ENCODE measurements at regions not wholly inside any gene's neighbourhood (a gene's known extent, or its start where the extent isn't known, plus 50 kb on each side); places are given as distances from the start of the nearest gene placed in this dataset.

DNA sequence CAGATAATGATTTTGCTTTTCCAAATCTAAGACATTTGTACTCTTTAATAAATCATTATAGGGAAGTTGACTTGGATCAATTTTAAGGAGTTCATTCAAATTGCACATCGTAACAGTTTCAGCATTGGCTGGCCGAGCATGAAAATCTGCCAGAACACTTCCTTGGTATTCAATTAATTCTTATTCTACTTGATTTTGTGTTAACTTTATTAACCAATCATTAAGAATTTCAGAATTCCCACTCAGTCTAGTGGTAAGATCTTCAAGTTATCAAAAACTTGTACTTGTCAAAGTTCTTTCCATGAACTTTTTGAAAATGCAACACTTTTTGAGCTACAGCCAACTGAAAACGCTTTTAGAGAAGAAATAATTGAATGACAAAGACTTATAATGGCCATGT is 565.8 kb downstream of the TLE1 start:
- TF ChIP-seq, protein P1, sequence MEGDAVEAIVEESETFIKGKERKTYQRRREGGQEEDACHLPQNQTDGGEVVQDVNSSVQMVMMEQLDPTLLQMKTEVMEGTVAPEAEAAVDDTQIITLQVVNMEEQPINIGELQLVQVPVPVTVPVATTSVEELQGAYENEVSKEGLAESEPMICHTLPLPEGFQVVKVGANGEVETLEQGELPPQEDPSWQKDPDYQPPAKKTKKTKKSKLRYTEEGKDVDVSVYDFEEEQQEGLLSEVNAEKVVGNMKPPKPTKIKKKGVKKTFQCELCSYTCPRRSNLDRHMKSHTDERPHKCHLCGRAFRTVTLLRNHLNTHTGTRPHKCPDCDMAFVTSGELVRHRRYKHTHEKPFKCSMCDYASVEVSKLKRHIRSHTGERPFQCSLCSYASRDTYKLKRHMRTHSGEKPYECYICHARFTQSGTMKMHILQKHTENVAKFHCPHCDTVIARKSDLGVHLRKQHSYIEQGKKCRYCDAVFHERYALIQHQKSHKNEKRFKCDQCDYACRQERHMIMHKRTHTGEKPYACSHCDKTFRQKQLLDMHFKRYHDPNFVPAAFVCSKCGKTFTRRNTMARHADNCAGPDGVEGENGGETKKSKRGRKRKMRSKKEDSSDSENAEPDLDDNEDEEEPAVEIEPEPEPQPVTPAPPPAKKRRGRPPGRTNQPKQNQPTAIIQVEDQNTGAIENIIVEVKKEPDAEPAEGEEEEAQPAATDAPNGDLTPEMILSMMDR (IDR thresholded peaks at IDR 0.05), result no peak
- TF ChIP-seq POLR2A (IDR thresholded peaks at IDR 0.05), result no peak
- H3K27ac ChIP-seq, result no peak overlapping the region
- H3K4me3 ChIP-seq, result no peak overlapping the region
- intact Hi-C loops (cut with DNase I; ENCODE audit: low total_unique reads) (no loop called here), in situ Hi-C loops (cut with MboI; ENCODE audit: low pct_ligation_motif_present in 1 of 4, low pct_unique_long_range_greater_than_20kb in 1 of 4, low sequenced_read_pairs in 3 of 4) (no loop called here)
- H3K4me1 ChIP-seq, result no peaks in the 10 kb centered on the region
- H3K27me3 ChIP-seq, result no peaks in the 10 kb centered on the region
- no peaks in the 10 kb centered on the region for H3K36me3 ChIP-seq
- 79 to 85% methylated on average over 3 of the region's 3 CpGs for WGBS, 2 donors (ENCODE audit: low coverage in 1 of 2)
- DNase-seq, result no peak
- H3K9me3 ChIP-seq, result no peaks in the 10 kb centered on the region

DNA sequence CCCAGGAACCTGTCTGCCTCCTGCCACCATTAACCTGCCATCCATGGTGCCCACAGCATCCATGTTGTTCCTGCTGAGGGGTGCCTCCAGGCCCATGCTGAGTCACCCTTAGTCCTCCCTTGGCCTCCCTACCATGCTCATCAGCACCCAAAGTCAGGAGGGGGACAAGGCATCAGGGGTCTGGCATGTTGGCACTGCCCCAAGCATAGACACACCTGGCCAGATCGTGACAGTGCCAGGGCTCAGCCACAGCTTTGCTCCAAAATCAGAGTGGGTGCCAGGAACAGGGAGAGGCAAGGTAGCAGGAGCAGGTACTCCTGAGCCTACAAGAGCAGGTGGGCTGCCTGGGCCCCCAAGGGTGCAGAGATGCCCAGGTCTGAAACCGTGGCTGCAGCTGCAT is 566.6 kb downstream of the TLE1 start:
- DNase-seq, result no peak
- Histone ChIP-seq H3K9me3 (no peaks in the 10 kb centered on the region), H3K36me3 (no peaks in the 10 kb centered on the region), H3K27me3 (no peaks in the 10 kb centered on the region), H3K4me3 (no peak overlapping the region), H3K4me1 (no peaks in the 10 kb centered on the region), H3K27ac (no peak overlapping the region)
- WGBS, 2 donors (ENCODE audit: low coverage in 1 of 2), result 65% methylated on average over 2 of the region's 2 CpGs; no CpG with 5 or more reads in 1 of the 2 donors
- TF ChIP-seq, protein P1 (IDR thresholded peaks at IDR 0.05), result no peak
- TF ChIP-seq POLR2A (IDR thresholded peaks at IDR 0.05) (no peak), POLR2AphosphoS5 (IDR thresholded peaks at IDR 0.05) (no peak), EP300 (IDR thresholded peaks at IDR 0.05; ENCODE audit: low read depth) (no peak)
- intact Hi-C loops (cut with DNase I; ENCODE audit: low total_unique reads) (no loop called here), in situ Hi-C loops (cut with MboI; ENCODE audit: low pct_ligation_motif_present in 1 of 4, low pct_unique_long_range_greater_than_20kb in 1 of 4, low sequenced_read_pairs in 3 of 4) (no loop called here)

DNA sequence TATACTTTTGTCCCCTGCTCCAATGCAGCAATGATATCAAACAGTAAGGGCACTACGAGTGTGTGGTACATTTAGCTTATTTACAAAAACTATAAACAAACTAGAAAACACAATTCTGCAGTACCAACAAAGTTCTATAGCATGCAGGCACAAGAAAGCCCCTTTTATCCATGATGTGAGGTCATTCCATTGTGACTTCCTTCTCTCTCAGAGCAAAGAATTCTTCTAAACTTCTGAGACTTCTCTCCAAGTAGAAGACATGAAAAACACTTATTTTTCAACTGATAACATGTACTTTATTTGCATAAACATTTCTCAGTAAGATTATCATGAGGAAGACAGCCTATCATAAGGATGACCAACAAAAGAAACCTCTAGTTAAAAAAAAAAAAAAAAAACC is 569.8 kb downstream of the TLE1 start:
- 60 to 71% methylated on average over 1 of the region's 1 CpG for WGBS, 2 donors (ENCODE audit: low coverage in 1 of 2)
- in situ Hi-C loops (cut with MboI; ENCODE audit: low pct_ligation_motif_present in 1 of 4, low pct_unique_long_range_greater_than_20kb in 1 of 4, low sequenced_read_pairs in 3 of 4), result no loop called here
- no peak overlapping the region for H3K27ac ChIP-seq
- TF ChIP-seq EP300 (IDR thresholded peaks at IDR 0.05; ENCODE audit: low read depth) (no peak), POLR2A (IDR thresholded peaks at IDR 0.05) (no peak), POLR2AphosphoS5 (IDR thresholded peaks at IDR 0.05) (no peak)
- TF ChIP-seq, protein P1 (IDR thresholded peaks at IDR 0.05), result no peak
- no peaks in the 10 kb centered on the region for H3K4me1 ChIP-seq
- intact Hi-C loops (cut with DNase I; ENCODE audit: low total_unique reads), result no loop called here
- H3K9me3 ChIP-seq, result no peaks in the 10 kb centered on the region
- no peaks in the 10 kb centered on the region for H3K27me3 ChIP-seq
- H3K4me3 ChIP-seq, result no peak overlapping the region
- no peaks in the 10 kb centered on the region for H3K36me3 ChIP-seq
- no peak for DNase-seq

DNA sequence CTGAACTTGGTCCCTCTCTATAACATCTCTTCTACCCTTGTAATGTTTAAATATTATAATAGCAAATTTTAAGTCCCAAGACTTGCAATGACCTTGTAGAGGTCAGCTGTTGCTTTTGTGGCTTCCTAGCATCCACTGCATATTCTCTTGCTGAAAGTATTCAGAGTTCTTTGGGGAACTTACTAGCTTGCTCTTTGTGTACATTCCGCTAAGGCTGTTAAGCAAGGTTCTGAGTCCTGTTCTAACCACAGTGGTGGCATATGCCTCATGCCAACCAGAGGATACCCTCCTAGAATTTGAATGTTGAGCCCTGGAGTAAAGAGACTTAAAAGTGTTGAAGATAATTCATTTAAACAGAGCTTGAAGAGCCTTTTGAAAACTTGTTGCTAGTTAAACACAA is 570.9 kb downstream of the TLE1 start:
- 100% methylated on average over 1 of the region's 1 CpG; no CpG with 5 or more reads in 1 of the 2 donors for WGBS, 2 donors (ENCODE audit: low coverage in 1 of 2)
- H3K27me3 ChIP-seq, result no peaks in the 10 kb centered on the region
- H3K27ac ChIP-seq, result no peak overlapping the region
- no peaks in the 10 kb centered on the region for H3K36me3 ChIP-seq
- intact Hi-C loops (cut with DNase I; ENCODE audit: low total_unique reads), result no loop called here
- no peak overlapping the region for H3K4me3 ChIP-seq
- H3K9me3 ChIP-seq, result no peaks in the 10 kb centered on the region
- TF ChIP-seq, protein P1 (IDR thresholded peaks at IDR 0.05), result no peak
- TF ChIP-seq EP300 (IDR thresholded peaks at IDR 0.05; ENCODE audit: low read depth), result no peak
- TF ChIP-seq POLR2A (IDR thresholded peaks at IDR 0.05), result no peak
- TF ChIP-seq POLR2AphosphoS5 (IDR thresholded peaks at IDR 0.05), result no peak
- in situ Hi-C loops (cut with MboI; ENCODE audit: low pct_ligation_motif_present in 1 of 4, low pct_unique_long_range_greater_than_20kb in 1 of 4, low sequenced_read_pairs in 3 of 4), result no loop called here
- DNase-seq, result no peak
- no peaks in the 10 kb centered on the region for H3K4me1 ChIP-seq

All from transverse colon (tissue), 4 donors.